ENCODE measurements at regions not wholly inside any gene's neighbourhood (a gene's known extent, or its start where the extent isn't known, plus 50 kb on each side); places are given as distances from the start of the nearest gene placed in this dataset.

DNA sequence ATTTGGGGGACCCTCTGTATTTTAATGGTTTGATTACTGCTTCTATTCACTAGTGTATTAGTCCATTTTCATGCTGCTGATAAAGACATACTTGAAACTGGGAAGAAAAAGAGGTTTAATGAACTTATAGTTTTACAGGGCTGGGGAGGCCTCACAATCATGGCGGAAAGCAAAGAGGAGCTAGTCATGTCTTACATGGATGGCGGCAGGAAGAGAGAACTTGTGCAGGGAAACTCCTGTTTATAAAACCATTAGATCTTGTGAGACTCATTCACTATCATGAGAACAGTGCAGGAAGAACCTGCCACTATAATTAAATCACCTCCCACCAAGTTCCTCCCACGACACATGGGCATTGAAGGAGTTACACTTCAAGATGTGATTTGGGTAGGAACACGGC lies 464.5 kb upstream of the RGS18 start:
- no peak overlapping the region for H2AFZ ChIP-seq (ENCODE audit: low read length)
- H3K4me2 ChIP-seq (ENCODE audit: low read depth, low read length): no peak overlapping the region
- no peaks in the 10 kb centered on the region for H4K20me1 ChIP-seq (ENCODE audit: insufficient read depth, low read length)
- no peaks in the 10 kb centered on the region for H3K4me1 ChIP-seq (ENCODE audit: insufficient read depth, low read length)
- POLR2A ChIA-PET: no interaction called here
- no TSS peak for BruUV-seq (replicated peaks)
- CTCF ChIA-PET (ENCODE audit: low intra/inter-chr PET ratio, low total read pairs): no interaction called here
- no peak overlapping the region for H3K27ac ChIP-seq (ENCODE audit: extremely low read length, insufficient read depth, low read length)
- DNase-seq (ENCODE audit: low spot score) (no peak), ATAC-seq (no peak), FAIRE-seq (no peak)
- no peaks in the 10 kb centered on the region for H3K36me3 ChIP-seq (replicated peaks in 1 of 2; ENCODE audit: control insufficient read depth in 1 of 2, insufficient read depth in 2 of 2, low read length in 2 of 2)
- no peaks in the 10 kb centered on the region for H3K79me2 ChIP-seq (ENCODE audit: insufficient read depth, low read length)
- 10% methylated on average over 4 of the region's 4 CpGs for WGBS (ENCODE audit: low lambda C conversion rate)
- in situ Hi-C loops (cut with HindIII; ENCODE audit: extremely low pct_ligation_motif_present, low pct_unique_long_range_greater_than_20kb): no loop called here
- no peaks in the 10 kb centered on the region for H3K27me3 ChIP-seq (ENCODE audit: control insufficient read depth in 1 of 2, insufficient read depth in 2 of 2, low read length in 2 of 2)
- intact Hi-C loops (cut with micrococcal nuclease; ENCODE audit: unreplicated experiment): no loop called here
- no peak overlapping the region for H3K9ac ChIP-seq (ENCODE audit: insufficient read depth, low read depth, low read length)
- TF ChIP-seq ZSCAN31 (CRISPR knock-in tag; IDR thresholded peaks at IDR 0.05; ENCODE audit: low read depth) (no peak), FOXK2 (IDR thresholded peaks at IDR 0.05) (no peak)
- no peaks in the 10 kb centered on the region; the same call in 1 of the 2 replicates for H3K9me3 ChIP-seq (ENCODE audit: low read length)
- H3K4me3 ChIP-seq (replicated peaks in 1 of 3; ENCODE audit: insufficient read depth in 1 of 3, low read depth in 2 of 3, low read length in 3 of 3): no peak overlapping the region

DNA sequence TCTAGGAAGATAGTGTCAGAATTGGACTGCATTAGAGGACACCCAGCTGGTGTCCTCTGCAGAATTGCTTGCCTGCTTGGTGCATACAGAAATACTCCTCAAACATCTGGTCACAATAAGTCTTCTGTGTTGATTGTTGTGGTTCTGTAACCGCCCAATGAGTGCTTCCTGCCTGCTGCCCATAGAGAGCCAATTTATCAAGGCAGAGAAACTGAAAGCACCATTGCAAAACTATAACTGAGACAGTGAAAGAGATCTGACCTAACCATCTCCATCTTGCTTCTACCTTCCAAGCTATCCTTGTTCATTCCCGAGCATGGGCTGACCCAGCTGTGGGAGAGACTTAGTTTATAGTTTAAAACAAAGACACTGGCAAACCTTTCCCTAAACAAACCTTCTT lies 462.4 kb upstream of the RGS18 start:
- 0% methylated on average over 1 of the region's 2 CpGs for WGBS (ENCODE audit: low lambda C conversion rate)
- ATAC-seq (no peak), DNase-seq (ENCODE audit: low spot score) (no peak), FAIRE-seq (no peak)
- Histone ChIP-seq H3K9ac (ENCODE audit: insufficient read depth, low read depth, low read length) (no peak overlapping the region), H3K4me3 (replicated peaks in 1 of 3; ENCODE audit: insufficient read depth in 1 of 3, low read depth in 2 of 3, low read length in 3 of 3) (no peak overlapping the region), H3K4me1 (ENCODE audit: insufficient read depth, low read length) (no peaks in the 10 kb centered on the region), H3K27me3 (ENCODE audit: control insufficient read depth in 1 of 2, insufficient read depth in 2 of 2, low read length in 2 of 2) (no peaks in the 10 kb centered on the region), H3K9me3 (ENCODE audit: low read length) (no peaks in the 10 kb centered on the region; the same call in 1 of the 2 replicates), H3K27ac (ENCODE audit: extremely low read length, insufficient read depth, low read length) (no peak overlapping the region), H3K36me3 (replicated peaks in 1 of 2; ENCODE audit: control insufficient read depth in 1 of 2, insufficient read depth in 2 of 2, low read length in 2 of 2) (no peaks in the 10 kb centered on the region), H3K79me2 (ENCODE audit: insufficient read depth, low read length) (no peaks in the 10 kb centered on the region), H2AFZ (ENCODE audit: low read length) (no peak overlapping the region), H4K20me1 (ENCODE audit: insufficient read depth, low read length) (no peaks in the 10 kb centered on the region), H3K4me2 (ENCODE audit: low read depth, low read length) (no peak overlapping the region)
- ChIA-PET CTCF (ENCODE audit: low intra/inter-chr PET ratio, low total read pairs) (no interaction called here), POLR2A (no interaction called here)
- intact Hi-C loops (cut with micrococcal nuclease; ENCODE audit: unreplicated experiment): no loop called here
- in situ Hi-C loops (cut with HindIII; ENCODE audit: extremely low pct_ligation_motif_present, low pct_unique_long_range_greater_than_20kb): no loop called here
- TF ChIP-seq PHB2 (IDR thresholded peaks at IDR 0.05; ENCODE audit: partially characterized antibody): no peak
- no peak for TF ChIP-seq ZNF816 (CRISPR knock-in tag; IDR thresholded peaks at IDR 0.05; ENCODE audit: borderline replicate concordance)
- TF ChIP-seq ZKSCAN5 (CRISPR knock-in tag; IDR thresholded peaks at IDR 0.05): no peak
- TF ChIP-seq ZNF34 (CRISPR knock-in tag; IDR thresholded peaks at IDR 0.05; ENCODE audit: borderline replicate concordance): no peak
- TF ChIP-seq, protein P1, sequence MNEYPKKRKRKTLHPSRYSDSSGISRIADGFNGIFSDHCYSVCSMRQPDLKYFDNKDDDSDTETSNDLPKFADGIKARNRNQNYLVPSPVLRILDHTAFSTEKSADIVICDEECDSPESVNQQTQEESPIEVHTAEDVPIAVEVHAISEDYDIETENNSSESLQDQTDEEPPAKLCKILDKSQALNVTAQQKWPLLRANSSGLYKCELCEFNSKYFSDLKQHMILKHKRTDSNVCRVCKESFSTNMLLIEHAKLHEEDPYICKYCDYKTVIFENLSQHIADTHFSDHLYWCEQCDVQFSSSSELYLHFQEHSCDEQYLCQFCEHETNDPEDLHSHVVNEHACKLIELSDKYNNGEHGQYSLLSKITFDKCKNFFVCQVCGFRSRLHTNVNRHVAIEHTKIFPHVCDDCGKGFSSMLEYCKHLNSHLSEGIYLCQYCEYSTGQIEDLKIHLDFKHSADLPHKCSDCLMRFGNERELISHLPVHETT (CRISPR knock-in tag; conservative IDR thresholded peaks at IDR 0.05): no peak
- no peak for TF ChIP-seq REPIN1 (CRISPR knock-in tag; IDR thresholded peaks at IDR 0.05; ENCODE audit: borderline replicate concordance, low read depth)
- no peak for TF ChIP-seq SMAD1 (CRISPR knock-in tag; IDR thresholded peaks at IDR 0.05; ENCODE audit: borderline replicate concordance, low read depth)
- TF ChIP-seq ERF (CRISPR knock-in tag; IDR thresholded peaks at IDR 0.05): no peak
- no peak for TF ChIP-seq RORA (CRISPR knock-in tag; IDR thresholded peaks at IDR 0.05)
- TF ChIP-seq TOPORS (CRISPR knock-in tag; IDR thresholded peaks at IDR 0.05): no peak
- TF ChIP-seq MLLT10 (CRISPR knock-in tag; IDR thresholded peaks at IDR 0.05): no peak
- no peak for TF ChIP-seq ZNF720 (CRISPR knock-in tag; IDR thresholded peaks at IDR 0.05)
- no peak for TF ChIP-seq ZBTB42 (CRISPR knock-in tag; IDR thresholded peaks at IDR 0.05)
- no peak for TF ChIP-seq ZFP90 (CRISPR knock-in tag; IDR thresholded peaks at IDR 0.05; ENCODE audit: borderline replicate concordance)
- no peak for TF ChIP-seq NFE2L1 (CRISPR knock-in tag; IDR thresholded peaks at IDR 0.05; ENCODE audit: borderline replicate concordance)
- no TSS peak for BruUV-seq (replicated peaks)

All from HepG2 (cell line).